8988T (cell line): ENCODE measurements at regions not wholly inside any gene's neighbourhood (a gene's known extent, or its start where the extent isn't known, plus 50 kb on each side); places are given as distances from the start of the nearest gene placed in this dataset.
"Not testable (repeated sequence)": the region's sequence is repeated elsewhere in the genome, so short reads cannot be mapped to it uniquely, and the experiment has no call there.

Experiments
- DNase-seq: peaks from one replicate; pipeline ENCODE4 v3.0.0; 2011

GRCh38 chr6:144397141-144397540 is 112.0 kb downstream of the UTRN start:
- no peak for DNase-seq

- no peak for DNase-seq
Observed at GRCh38 chr6:144400321-144400720, 115.2 kb downstream of the UTRN start.

GRCh38 chr6:144401736-144402733 is 116.9 kb downstream of the UTRN start:
- no peak for DNase-seq

GRCh38 chr6:144402750-144403149 is 117.6 kb downstream of the UTRN start:
- no peak for DNase-seq

- no peak for DNase-seq
Observed at GRCh38 chr6:144405163-144405562, 120.0 kb downstream of the UTRN start.

- DNase-seq: no peak
Observed at GRCh38 chr6:144406796-144407195, 121.7 kb downstream of the UTRN start.

GRCh38 chr6:144408161-144408560 is 123.0 kb downstream of the UTRN start:
- no peak for DNase-seq

- DNase-seq: no peak
Observed at GRCh38 chr6:144410059-144410458, 124.9 kb downstream of the UTRN start.

- DNase-seq: not testable (repeated sequence)
Observed at GRCh38 chr6:144410574-144410973, 125.4 kb downstream of the UTRN start.

GRCh38 chr6:144411531-144412165 is 126.5 kb downstream of the UTRN start:
- DNase-seq: no peak

- DNase-seq: no peak
Observed at GRCh38 chr6:144413418-144413817, 128.3 kb downstream of the UTRN start.

GRCh38 chr6:144415014-144415413 is 129.9 kb downstream of the UTRN start:
- DNase-seq: no peak

- no peak for DNase-seq
Observed at GRCh38 chr6:144415835-144416237, 130.7 kb downstream of the UTRN start.

- DNase-seq: no peak
Observed at GRCh38 chr6:144416244-144416643, 131.1 kb downstream of the UTRN start.

GRCh38 chr6:144416773-144417172 is 131.6 kb downstream of the UTRN start:
- DNase-seq: no peak

GRCh38 chr6:144417681-144418080 is 132.5 kb downstream of the UTRN start:
- no peak for DNase-seq

- no peak for DNase-seq
Observed at GRCh38 chr6:144418959-144419545, 133.9 kb downstream of the UTRN start.

GRCh38 chr6:144423167-144423566 is 138.0 kb downstream of the UTRN start:
- DNase-seq: no peak

GRCh38 chr6:144429753-144430152 is 144.6 kb downstream of the UTRN start:
- DNase-seq: no peak

GRCh38 chr6:144433446-144433845 is 148.3 kb downstream of the UTRN start:
- not testable (repeated sequence) for DNase-seq

GRCh38 chr6:144434308-144434990 is 149.3 kb downstream of the UTRN start:
- peak; percentile 62 for DNase-seq

GRCh38 chr6:144435602-144436426 is 150.7 kb downstream of the UTRN start:
- DNase-seq: no peak
